SK-N-SH (cell line): ENCODE measurements at regions not wholly inside any gene's neighbourhood (a gene's known extent, or its start where the extent isn't known, plus 50 kb on each side); places are given as distances from the start of the nearest gene placed in this dataset.
"Not testable (repeated sequence)": the region's sequence is repeated elsewhere in the genome, so short reads cannot be mapped to it uniquely, and the experiment has no call there.

ENCODE experiments used
- CTCF ChIA-PET: fragments of 300-600, 350-600 bp; formaldehyde crosslinking; extraction: SDS; loops from one replicate; lab custom pipeline; 2021; lab: Yijun Ruan, JAX
- POLR2A ChIA-PET: fragments of 350-600 bp; sonication (Branson Sonifier 250); formaldehyde crosslinking; extraction: SDS; loops from one replicate; lab custom pipeline; 2020; ENCODE audit warnings: antibody characterized with exemption, inconsistent platforms; lab: Yijun Ruan, JAX
- DNase-seq: peaks from one replicate; pipeline ENCODE4 v3.0.0; 2012
- H2AFZ ChIP-seq: fragments of 200-600 bp; sonication (generic); 2 replicates; pipeline ENCODE4 v1.8.1; 2016; ENCODE audit warnings: antibody characterized with exemption, mild to moderate bottlenecking, low read depth
- H3F3A ChIP-seq: fragments of 200-600 bp; sonication (generic); replicated peaks from 2 replicates; pipeline ENCODE3; 2016; ENCODE audit warnings: antibody characterized with exemption, mild to moderate bottlenecking; ENCODE audit not compliant: insufficient read depth
- H3K27ac ChIP-seq, 2 experiments: fragments of 200-500 bp in 1 of 2; fragments of 200-600 bp in 1 of 2; sonication (Bioruptor generic) in 1 of 2; sonication (generic), shearing (Covaris generic) in 1 of 2; 2 replicates each; pipeline versions ENCODE4 v1.5.1 to v1.6.1; 2014 to 2016; ENCODE audit warnings: low read depth in 2 of 2, inconsistent platforms in 1 of 2, low read length in 1 of 2, mild to moderate bottlenecking in 1 of 2, mixed read lengths in 1 of 2
- H3K27me3 ChIP-seq: fragments of 200-600 bp; sonication (generic), shearing (Covaris generic); 2 replicates; pipeline ENCODE4 v1.6.1; 2016; ENCODE audit warnings: mixed run types; ENCODE audit not compliant: insufficient read depth
- H3K36me3 ChIP-seq, 2 experiments: fragments of 200-500 bp in 1 of 2; fragments of 200-600 bp in 1 of 2; sonication (Bioruptor generic) in 1 of 2; sonication (generic) in 1 of 2; replicated peaks in 1 of 2; 2 replicates each; pipeline versions ENCODE3 to v1.5.1; 2014 to 2016; ENCODE audit warnings: low read length in 1 of 2, mild to moderate bottlenecking in 1 of 2; ENCODE audit not compliant: insufficient read depth in 2 of 2, control insufficient read depth in 1 of 2
- H3K4me1 ChIP-seq, 2 experiments: fragments of 200-500 bp in 1 of 2; fragments of 200-600 bp in 1 of 2; sonication (Bioruptor generic) in 1 of 2; sonication (generic), shearing (Covaris generic) in 1 of 2; 2 replicates each; pipeline versions ENCODE4 v1.5.1 to v1.6.1; 2014 to 2016; ENCODE audit warnings: low read depth in 1 of 2, low read length in 1 of 2, mixed run types in 1 of 2; ENCODE audit not compliant: insufficient read depth in 2 of 2, control insufficient read depth in 1 of 2
- H3K4me2 ChIP-seq: fragments of 200-600 bp; sonication (generic), shearing (Covaris generic); 2 replicates; pipeline ENCODE4 v1.6.1; 2017; ENCODE audit warnings: mixed run types
- H3K4me3 ChIP-seq, 2 experiments: fragments of 200-500 bp in 1 of 2; fragments of 200-600 bp in 1 of 2; sonication (Bioruptor generic) in 1 of 2; sonication (generic), shearing (Covaris generic) in 1 of 2; 2 replicates each; pipeline versions ENCODE4 v1.5.1 to v1.8.1; 2014 to 2016; ENCODE audit warnings: low read depth in 2 of 2, inconsistent platforms in 1 of 2, low read length in 1 of 2, mild to moderate bottlenecking in 1 of 2, mixed read lengths in 1 of 2, moderate library complexity in 1 of 2
- H3K79me2 ChIP-seq: fragments of 200-600 bp; sonication (generic); 2 replicates; pipeline ENCODE4 v1.8.1; 2017; ENCODE audit warnings: mild to moderate bottlenecking; ENCODE audit not compliant: insufficient read depth
- H3K9ac ChIP-seq: fragments of 200-600 bp; sonication (generic); 2 replicates; pipeline ENCODE4 v1.6.1; 2017; ENCODE audit warnings: mixed run types
- H3K9me2 ChIP-seq: fragments of 200-600 bp; sonication (generic); 2 replicates; pipeline ENCODE4 v1.6.1; 2017; ENCODE audit warnings: mixed run types
- H3K9me3 ChIP-seq: fragments of 200-600 bp; sonication (generic); 2 replicates; pipeline ENCODE4 v1.6.1; 2017; ENCODE audit warnings: mixed run types, mild to moderate bottlenecking, moderate library complexity
- H4K20me1 ChIP-seq: fragments of 200-600 bp; sonication (generic); 2 replicates; pipeline ENCODE4 v1.6.1; 2017; ENCODE audit warnings: mild to moderate bottlenecking, mixed run types; ENCODE audit not compliant: insufficient read depth
- WGBS: methylation state at CpG from one replicate; pipeline ENCODE4 v1.1.6; 2017; ENCODE audit warnings: low lambda C conversion rate; 5-methylcytosine and 5-hydroxymethylcytosine counted together

DNA sequence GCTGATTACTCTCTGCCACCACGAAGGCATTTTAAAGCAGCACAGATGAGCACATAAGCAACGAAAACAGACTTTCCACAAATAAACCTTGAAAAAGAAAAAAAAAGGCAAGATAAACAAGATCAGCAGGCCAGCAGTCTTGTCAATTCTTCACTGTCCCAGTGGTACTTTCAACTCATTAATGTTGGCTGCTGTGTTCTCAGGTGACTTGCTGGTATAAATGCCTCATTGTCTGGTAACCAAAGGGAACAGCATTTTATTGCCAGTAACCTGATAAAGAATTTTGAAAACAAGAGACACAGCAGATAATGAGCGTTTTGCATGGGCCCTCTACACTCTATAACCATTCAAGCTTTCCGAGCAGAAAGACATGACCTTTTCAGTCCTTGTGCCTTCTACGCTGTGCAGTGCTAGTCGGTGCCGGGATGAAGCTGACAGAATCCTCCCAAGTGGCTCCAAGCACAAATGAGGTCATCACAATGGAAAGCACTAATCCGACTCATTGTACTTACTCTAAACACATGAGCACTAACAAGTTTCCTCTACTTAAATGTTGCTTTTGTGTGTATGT lies 242.9 kb upstream of the FRG1 start:
- WGBS = no CpG with 5 or more reads among the region's 8 CpGs
- H3F3A ChIP-seq, DNase-seq: not testable (repeated sequence)

DNA sequence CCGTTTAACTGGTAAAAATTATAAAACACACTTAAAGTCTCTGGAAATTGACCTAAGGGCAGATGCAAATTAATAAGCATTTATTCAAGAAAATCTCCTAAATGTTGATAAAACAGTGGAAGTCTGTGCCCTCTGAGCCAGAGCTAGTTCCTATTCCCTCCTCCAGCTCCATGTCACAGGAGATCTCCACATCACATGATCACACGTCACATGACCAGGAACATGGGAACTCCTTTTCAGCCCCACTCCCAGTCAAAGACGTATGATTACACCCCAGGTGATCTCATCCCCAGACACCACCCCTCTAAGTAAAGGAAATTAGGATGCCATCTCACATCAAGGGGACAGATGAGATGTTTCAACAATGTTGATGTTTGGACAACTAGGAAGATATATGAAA lies 237.7 kb upstream of the FRG1 start:
- H3K36me3 ChIP-seq, H3K9me3 ChIP-seq, DNase-seq, H3K27ac ChIP-seq, H3K4me3 ChIP-seq, H3F3A ChIP-seq, H3K4me2 ChIP-seq, H3K27me3 ChIP-seq, H4K20me1 ChIP-seq, H3K4me1 ChIP-seq, CTCF ChIA-PET, POLR2A ChIA-PET, H3K9me2 ChIP-seq, H3K9ac ChIP-seq, H3K79me2 ChIP-seq, H2AFZ ChIP-seq: not testable (repeated sequence)
- 55% methylated on average over 3 of the region's 3 CpGs for WGBS

More for the DNA sequence above, 242.9 kb upstream of the FRG1 start:
- H3K79me2 ChIP-seq, H3K27me3 ChIP-seq, H3K4me3 ChIP-seq, H3K27ac ChIP-seq, H3K9ac ChIP-seq, H3K9me2 ChIP-seq, H2AFZ ChIP-seq, H3K36me3 ChIP-seq, POLR2A ChIA-PET, H3K4me2 ChIP-seq, H3K4me1 ChIP-seq, H4K20me1 ChIP-seq, H3K9me3 ChIP-seq, CTCF ChIA-PET: not testable (repeated sequence)

DNA sequence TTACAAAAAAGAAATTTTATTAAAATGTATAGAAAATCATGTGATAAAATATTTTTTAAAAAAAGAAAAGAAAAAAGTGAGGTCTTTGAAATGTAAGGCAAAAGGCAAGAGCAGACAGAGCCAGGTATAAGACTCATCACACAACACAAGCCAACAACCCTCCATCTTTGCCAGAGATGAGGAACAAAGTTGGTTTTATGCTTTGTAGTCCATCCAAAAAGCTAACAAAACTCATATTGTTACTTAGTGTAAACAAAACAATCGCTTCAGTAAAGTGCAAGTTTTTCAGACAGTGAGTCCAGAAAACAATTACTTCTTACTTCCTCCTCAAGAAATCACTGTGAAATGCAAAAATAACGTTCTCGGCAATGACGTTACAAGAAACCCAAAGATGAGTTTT lies 233.9 kb upstream of the FRG1 start:
- H3K27me3 ChIP-seq, H4K20me1 ChIP-seq, H3K4me3 ChIP-seq, H3F3A ChIP-seq, H3K36me3 ChIP-seq, H3K79me2 ChIP-seq, H3K4me1 ChIP-seq, CTCF ChIA-PET, H3K27ac ChIP-seq, H2AFZ ChIP-seq, POLR2A ChIA-PET, H3K4me2 ChIP-seq, H3K9ac ChIP-seq, H3K9me2 ChIP-seq, H3K9me3 ChIP-seq, DNase-seq: not testable (repeated sequence)
- WGBS = 38% methylated on average over 4 of the region's 4 CpGs

DNA sequence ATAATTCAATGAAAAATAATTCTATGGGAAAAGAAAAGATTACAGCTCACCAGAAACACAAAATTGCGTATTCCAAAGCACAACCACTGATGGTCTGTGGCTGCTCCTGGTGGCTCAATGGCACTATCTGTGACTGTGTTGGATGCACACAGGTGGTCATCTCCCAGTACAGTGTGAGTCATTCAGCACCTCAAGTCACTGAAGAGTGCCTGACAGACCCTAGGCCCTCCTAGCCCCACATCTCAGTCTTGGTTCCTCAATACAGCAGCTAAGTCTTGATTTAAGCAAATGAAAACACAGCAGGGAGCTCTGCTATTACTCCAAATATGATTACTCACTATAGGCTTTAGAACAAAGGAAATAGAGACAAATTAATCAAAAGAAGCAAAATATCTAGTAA lies 233.4 kb upstream of the FRG1 start:
- CTCF ChIA-PET, H3K4me1 ChIP-seq, H3K4me3 ChIP-seq, H3F3A ChIP-seq, H3K27me3 ChIP-seq, DNase-seq, POLR2A ChIA-PET, H3K4me2 ChIP-seq, H4K20me1 ChIP-seq, H3K9me3 ChIP-seq, H3K9me2 ChIP-seq, H3K36me3 ChIP-seq, H2AFZ ChIP-seq, H3K27ac ChIP-seq, H3K9ac ChIP-seq, H3K79me2 ChIP-seq: not testable (repeated sequence)
- 31% methylated on average over 1 of the region's 1 CpG for WGBS

DNA sequence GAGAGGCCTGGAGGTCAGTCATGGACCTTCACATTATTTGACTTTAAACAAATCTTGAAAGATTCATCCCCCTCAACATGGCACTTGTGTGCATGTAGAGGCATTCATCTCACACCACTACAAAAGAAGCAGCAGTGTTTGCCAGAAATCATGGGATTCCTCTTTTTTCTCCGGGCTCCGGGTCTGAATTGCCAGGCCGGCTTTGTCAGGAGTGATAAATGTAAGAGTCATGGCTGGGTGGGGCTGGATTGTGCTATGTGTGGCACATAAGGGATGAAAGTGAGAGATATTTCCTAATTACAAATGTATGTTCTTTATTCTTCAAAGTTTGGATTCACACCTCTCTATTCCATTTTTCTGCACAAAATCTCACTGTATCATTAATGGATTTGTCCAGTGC lies 228.7 kb upstream of the FRG1 start:
- H2AFZ ChIP-seq, H3K4me3 ChIP-seq, DNase-seq, H3K4me1 ChIP-seq, CTCF ChIA-PET, H3K36me3 ChIP-seq, H3K9me3 ChIP-seq, H3K27ac ChIP-seq, H3F3A ChIP-seq, H3K9ac ChIP-seq, H3K4me2 ChIP-seq, H4K20me1 ChIP-seq, H3K79me2 ChIP-seq, H3K27me3 ChIP-seq, H3K9me2 ChIP-seq, POLR2A ChIA-PET: not testable (repeated sequence)
- 41% methylated on average over 3 of the region's 3 CpGs for WGBS

DNA sequence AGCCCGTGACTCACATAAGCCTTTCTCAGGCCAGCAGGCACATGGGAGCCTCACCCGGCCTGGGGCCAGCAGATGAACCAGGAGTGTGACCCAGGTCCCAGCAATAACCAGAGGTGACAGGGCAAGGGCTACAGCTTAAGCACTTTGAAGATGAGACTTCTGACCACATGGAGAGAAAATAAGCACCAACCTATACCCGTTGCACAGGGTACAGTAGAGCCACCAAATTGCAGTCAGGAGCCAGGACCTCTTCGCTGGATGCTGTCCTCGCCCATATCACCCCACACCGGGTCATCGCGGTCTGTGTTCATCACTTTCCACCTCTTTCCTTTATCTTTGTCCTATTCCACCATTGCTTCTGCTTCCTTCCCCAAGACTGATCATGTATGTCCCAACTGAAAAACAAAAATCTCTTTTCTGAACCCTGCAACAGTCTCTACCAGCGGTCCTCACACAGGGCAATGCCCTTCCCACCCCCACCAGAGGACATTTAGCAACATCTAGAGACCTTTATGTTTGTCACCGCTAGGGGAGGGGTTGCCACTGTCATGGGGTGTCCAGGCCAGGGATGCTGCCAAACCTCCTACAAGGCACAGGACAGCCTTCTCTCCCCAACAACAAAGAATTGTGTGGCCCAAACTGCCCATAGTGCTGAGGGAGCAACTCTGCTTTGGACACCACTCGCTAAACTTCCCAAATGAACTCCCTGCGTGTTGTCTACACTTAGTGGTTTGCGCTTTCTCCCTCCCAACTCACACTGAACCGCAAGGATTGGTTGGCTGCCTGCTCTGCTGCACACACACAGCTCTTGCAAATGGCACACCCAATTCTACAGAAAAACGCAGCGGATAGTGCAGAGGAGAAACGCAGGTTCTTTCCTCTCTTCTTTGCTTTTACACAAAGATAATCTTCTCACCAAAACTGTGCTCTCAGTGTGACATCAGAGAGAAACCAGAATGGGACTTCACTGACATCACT lies 219.4 kb upstream of the FRG1 start:
- H4K20me1 ChIP-seq, POLR2A ChIA-PET, DNase-seq, H3K79me2 ChIP-seq, H3F3A ChIP-seq, H3K27me3 ChIP-seq, H3K27ac ChIP-seq, H3K36me3 ChIP-seq, H3K4me2 ChIP-seq, CTCF ChIA-PET, H3K9ac ChIP-seq, H3K9me2 ChIP-seq, H3K4me3 ChIP-seq, H3K4me1 ChIP-seq, H3K9me3 ChIP-seq, H2AFZ ChIP-seq: not testable (repeated sequence)
- WGBS = 55% methylated on average over 17 of the region's 17 CpGs
